Kidney epithelial cell (primary cell): ENCODE measurements at regions not wholly inside any gene's neighbourhood (a gene's known extent, or its start where the extent isn't known, plus 50 kb on each side); places are given as distances from the start of the nearest gene placed in this dataset.
"Not testable (repeated sequence)": the region's sequence is repeated elsewhere in the genome, so short reads cannot be mapped to it uniquely, and the experiment has no call there.

ENCODE experiments used
- DNase-seq: peaks from one replicate; pipeline ENCODE4 v3.0.0-alpha.2; 2010; ENCODE audit warnings: low read depth
- H3K27me3 ChIP-seq: 2 replicates; pipeline ENCODE4 v1.6.0; 2011; ENCODE audit warnings: low read length; ENCODE audit not compliant: control insufficient read depth, insufficient read depth
- H3K36me3 ChIP-seq: 2 replicates; pipeline ENCODE4 v1.5.1; 2011; ENCODE audit warnings: low read length; ENCODE audit not compliant: control insufficient read depth, insufficient read depth
- H3K4me3 ChIP-seq: 2 replicates; pipeline ENCODE4 v1.5.1; 2011; ENCODE audit warnings: low read depth, mild to moderate bottlenecking, control low read depth, low read length
- TF ChIP-seq, protein P1 (sequence below): IDR thresholded peaks from 2 replicates; pipeline ENCODE4 v1.5.1; 2011; ENCODE audit warnings: mild to moderate bottlenecking, moderate library complexity, low read length, control low read depth, inconsistent platforms; ENCODE audit not compliant: insufficient read depth, poor library complexity, severe bottlenecking

DNA sequence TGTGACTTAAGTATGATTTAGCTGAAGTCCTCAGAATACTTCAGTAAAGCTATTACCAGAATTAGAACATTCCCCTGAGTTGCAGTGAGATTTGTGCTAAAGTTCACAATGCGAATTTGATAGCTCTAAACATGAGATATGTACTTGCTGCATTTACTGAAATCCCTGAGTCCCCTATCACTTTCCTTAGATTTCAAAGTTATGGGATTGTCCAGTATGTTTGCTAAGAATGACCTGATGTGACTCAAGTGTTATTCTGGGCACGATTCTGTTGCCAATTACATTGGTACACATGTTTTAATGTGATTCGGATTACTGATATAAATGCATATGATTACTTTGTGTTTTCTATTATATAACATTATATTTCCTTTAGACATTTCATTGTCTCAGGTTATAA, 91.3 kb upstream of the AMOT start:
- H3K36me3 ChIP-seq = no peaks in the 10 kb centered on the region
- DNase-seq = no peak
- H3K27me3 ChIP-seq = no peaks in the 10 kb centered on the region
- TF ChIP-seq, protein P1, sequence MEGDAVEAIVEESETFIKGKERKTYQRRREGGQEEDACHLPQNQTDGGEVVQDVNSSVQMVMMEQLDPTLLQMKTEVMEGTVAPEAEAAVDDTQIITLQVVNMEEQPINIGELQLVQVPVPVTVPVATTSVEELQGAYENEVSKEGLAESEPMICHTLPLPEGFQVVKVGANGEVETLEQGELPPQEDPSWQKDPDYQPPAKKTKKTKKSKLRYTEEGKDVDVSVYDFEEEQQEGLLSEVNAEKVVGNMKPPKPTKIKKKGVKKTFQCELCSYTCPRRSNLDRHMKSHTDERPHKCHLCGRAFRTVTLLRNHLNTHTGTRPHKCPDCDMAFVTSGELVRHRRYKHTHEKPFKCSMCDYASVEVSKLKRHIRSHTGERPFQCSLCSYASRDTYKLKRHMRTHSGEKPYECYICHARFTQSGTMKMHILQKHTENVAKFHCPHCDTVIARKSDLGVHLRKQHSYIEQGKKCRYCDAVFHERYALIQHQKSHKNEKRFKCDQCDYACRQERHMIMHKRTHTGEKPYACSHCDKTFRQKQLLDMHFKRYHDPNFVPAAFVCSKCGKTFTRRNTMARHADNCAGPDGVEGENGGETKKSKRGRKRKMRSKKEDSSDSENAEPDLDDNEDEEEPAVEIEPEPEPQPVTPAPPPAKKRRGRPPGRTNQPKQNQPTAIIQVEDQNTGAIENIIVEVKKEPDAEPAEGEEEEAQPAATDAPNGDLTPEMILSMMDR = no peak
- H3K4me3 ChIP-seq = no peak overlapping the region

DNA sequence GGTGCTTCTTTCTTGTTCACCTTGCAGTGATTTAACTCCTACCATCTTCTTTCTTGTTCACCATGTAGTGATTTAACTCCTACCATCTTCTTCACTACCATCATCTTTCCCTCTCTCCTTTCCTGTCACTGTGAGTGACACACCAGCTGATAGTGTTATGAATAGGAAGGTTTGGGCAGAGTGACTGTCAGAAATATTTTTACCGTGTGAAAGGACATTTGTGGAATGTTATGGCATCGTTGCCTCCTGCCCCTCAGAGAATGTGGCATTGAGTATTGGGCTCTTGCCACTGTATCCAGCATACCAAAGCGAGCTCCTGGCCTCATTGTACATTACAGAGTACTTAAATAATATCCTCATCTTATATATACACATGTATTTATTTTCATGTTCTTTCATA, 90.8 kb upstream of the AMOT start:
- Histone ChIP-seq H3K27me3 (no peaks in the 10 kb centered on the region), H3K36me3 (no peaks in the 10 kb centered on the region), H3K4me3 (no peak overlapping the region)
- TF ChIP-seq, protein P1 = no peak
- DNase-seq = no peak

DNA sequence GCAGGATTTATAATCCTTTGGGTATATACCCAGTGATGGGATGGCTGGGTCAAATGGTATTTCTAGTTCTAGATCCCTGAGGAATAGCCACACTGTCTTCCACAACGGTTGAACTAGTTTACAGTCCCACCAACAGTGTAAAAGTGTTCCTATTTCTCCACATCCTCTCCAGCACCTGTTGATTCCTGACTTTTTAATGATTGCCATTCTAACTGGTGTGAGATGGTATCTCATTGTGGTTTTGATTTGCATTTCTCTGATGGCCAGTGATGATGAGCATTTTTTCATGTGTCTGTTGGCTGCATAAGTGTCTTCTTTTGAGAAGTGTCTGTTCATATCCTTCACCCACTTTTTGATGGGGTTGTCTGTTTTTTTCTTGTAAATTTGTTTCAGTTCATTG, 82.8 kb upstream of the AMOT start:
- not testable (repeated sequence) for DNase-seq, H3K27me3 ChIP-seq

DNA sequence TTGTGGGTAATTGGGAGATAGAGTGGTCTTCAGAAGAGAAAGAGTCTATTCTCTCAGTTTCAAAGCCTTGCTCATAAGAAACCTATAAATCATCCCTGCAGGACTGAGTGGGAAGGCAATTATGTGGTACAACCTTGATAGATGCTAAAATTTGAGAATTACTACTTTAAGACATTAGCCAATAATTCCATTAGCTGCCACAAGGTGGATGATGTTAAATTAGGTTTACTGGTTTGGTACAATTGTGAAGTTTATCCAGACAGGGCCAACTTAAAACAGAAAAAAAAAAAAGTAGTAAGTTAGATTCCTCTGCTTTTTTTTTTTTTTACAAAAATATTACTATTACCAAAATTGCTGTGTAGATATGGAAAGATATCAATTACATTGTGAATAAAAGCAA, 73.2 kb upstream of the AMOT start:
- no peak overlapping the region for H3K4me3 ChIP-seq
- no peaks in the 10 kb centered on the region for H3K27me3 ChIP-seq
- TF ChIP-seq, protein P1 = no peak
- DNase-seq = no peak
- H3K36me3 ChIP-seq = no peaks in the 10 kb centered on the region

More for the DNA sequence above, 82.8 kb upstream of the AMOT start:
- H3K36me3 ChIP-seq, H3K4me3 ChIP-seq: not testable (repeated sequence)

DNA sequence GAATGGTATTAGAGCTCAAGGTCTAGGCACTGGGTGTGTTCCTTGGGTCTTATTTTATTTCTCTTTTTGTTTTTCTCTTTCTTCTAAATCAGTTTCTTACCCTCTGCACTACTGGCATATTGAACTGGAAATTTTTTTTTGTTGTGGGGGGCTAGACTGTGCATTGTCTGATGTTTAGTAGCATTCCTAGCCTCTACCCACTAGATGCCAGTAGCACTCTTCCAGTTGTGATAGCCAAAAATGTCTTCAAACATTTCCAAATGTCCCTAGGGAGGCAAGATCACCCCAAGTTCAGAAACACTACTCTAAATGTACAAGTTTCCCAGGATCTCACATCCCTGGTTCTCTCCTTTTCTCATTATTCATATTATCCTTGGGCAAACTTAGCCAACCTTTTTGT, 69.8 kb upstream of the AMOT start:
- Histone ChIP-seq H3K27me3 (no peaks in the 10 kb centered on the region), H3K36me3 (no peaks in the 10 kb centered on the region), H3K4me3 (no peak overlapping the region)
- TF ChIP-seq, protein P1 = no peak
- no peak for DNase-seq

DNA sequence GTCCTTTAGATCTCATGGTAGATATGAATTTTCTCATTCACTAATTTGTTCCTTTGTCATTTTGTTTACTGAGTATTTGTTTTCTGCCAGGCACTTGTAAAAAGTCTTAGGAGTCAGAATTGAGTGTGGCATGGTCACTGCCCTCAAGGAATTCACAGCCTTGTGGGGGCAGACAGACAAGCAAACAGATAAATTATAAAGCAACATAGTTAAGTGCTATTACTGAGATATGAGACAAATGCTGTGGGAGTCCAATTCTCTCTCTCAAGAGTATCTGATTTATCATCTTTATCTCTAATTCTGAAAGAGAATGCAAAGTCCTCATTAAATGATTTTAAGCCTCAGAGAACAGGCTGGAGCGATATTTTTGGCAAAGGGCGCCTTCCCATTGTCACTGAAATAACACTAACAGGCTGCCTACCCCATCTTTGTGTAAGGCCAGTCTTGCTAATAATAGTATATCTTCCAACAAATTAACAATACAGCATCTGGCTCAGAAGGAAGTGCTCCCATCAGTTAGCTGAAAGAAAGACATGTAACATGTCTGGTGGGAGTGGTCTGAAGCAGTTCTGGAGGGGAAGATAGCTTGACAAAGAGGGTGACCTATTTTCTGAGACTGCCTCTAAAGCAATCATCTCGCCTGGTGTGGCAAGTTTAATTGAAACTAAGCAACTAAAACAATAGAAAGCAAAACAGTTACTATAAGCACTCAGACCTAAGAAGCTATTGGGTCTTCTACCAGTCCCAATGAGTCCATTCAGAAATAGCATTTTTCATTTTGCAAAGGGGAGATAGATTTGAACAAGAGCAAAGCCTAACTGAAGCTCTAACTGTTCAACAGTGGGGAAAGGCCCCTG, 61.5 kb upstream of the AMOT start:
- TF ChIP-seq, protein P1 = no peak
- H3K27me3 ChIP-seq = no peaks in the 10 kb centered on the region
- no peak for DNase-seq
- H3K4me3 ChIP-seq = no peak overlapping the region
- no peaks in the 10 kb centered on the region for H3K36me3 ChIP-seq
